ENCODE measurements at regions not wholly inside any gene's neighbourhood (a gene's known extent, or its start where the extent isn't known, plus 50 kb on each side); places are given as distances from the start of the nearest gene placed in this dataset.

DNA sequence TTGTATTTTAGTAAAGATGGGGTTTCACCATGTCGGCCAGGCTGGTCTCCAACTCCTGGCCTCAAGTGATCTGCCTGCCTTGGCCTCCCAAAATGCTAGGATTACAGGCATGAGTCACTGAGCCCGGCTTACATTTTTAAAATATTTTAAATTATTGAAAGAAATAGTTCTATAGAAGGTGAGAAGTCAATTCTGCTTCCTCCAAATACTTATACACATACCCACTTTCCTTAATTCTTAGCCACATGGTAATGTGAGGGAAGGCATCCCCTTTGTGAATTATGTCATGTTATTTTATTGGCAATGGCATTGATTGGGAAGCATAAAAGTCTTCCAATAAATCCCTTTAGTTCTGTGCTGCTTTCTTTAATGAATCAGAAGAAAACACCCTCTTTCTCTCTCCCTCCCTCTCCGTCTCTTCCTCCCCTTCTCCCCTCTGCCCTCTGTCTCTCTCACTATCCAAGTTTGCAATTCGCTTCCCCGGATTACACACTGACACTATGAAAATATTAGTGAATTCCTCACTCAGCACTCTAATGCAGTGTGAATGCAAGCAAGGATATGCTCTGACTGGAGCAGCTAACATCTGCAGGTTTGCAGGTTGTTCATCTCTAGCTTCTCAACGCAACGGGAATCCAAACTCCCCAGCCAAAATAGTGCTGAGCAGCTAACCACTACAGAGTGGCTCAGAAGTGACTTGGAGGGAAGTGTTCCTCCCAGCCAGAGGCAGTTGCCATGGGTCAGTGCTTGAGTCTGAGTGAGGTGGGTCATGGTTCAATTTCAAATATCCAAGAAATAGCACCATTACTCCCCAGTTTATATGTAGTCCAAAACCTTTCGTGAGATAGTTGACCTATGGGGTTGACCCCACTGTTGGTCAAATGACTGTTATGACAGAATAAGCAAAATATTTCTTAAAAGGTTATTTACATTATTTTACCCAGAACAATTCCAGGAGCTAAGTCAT is 77.8 kb upstream of the CD55 start (continued):
- TF ChIP-seq, protein P1, sequence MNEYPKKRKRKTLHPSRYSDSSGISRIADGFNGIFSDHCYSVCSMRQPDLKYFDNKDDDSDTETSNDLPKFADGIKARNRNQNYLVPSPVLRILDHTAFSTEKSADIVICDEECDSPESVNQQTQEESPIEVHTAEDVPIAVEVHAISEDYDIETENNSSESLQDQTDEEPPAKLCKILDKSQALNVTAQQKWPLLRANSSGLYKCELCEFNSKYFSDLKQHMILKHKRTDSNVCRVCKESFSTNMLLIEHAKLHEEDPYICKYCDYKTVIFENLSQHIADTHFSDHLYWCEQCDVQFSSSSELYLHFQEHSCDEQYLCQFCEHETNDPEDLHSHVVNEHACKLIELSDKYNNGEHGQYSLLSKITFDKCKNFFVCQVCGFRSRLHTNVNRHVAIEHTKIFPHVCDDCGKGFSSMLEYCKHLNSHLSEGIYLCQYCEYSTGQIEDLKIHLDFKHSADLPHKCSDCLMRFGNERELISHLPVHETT (tag by site-specific recombination; IDR thresholded peaks at IDR 0.05) = no peak

DNA sequence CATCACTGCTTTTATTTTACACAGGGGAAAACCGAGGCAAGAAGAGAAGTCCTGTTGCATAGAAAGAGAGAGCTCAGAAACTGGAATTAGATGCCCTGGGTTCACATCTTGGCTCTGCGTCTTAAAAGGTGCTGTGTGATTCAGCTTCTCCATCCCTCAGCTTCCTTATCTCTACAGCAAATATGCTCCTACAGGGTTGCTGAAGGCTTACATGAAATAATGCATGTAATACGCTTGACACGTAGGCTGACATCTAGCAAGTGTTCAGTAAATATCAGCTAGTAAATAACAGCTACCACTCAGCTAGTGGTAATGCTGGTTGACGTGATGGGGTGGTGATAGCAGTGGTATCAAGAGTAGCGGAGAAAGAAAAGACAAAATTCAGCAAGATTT is 77.1 kb upstream of the CD55 start:
- Histone ChIP-seq H3K27ac (ENCODE audit: extremely low read depth, low read depth, low read length) (no peak overlapping the region), H3K4me1 (ENCODE audit: control insufficient read depth, insufficient read depth, low read length) (no peaks in the 10 kb centered on the region), H3K36me3 (ENCODE audit: control insufficient read depth in 2 of 2, insufficient read depth in 1 of 2, low read length in 2 of 2) (no peaks in the 10 kb centered on the region), H3K9me3 (ENCODE audit: control insufficient read depth, insufficient read depth, low read depth, low read length) (no peaks in the 10 kb centered on the region), H3K4me3 (ENCODE audit: low read depth, low read length) (no peak overlapping the region)
- CTCF ChIA-PET = interaction anchor here (0.5 to 0.6 kb wide), 2 partner anchors 158 to 335 kb away, joined by 3 read pairs; no protein-coding TSS in a partner anchor
- POLR2A ChIA-PET = no interaction called here
- TF ChIP-seq ZNF707 (tag by site-specific recombination; IDR thresholded peaks at IDR 0.05) (no peak), ZNF777 (tag by site-specific recombination; IDR thresholded peaks at IDR 0.05; ENCODE audit: borderline replicate concordance) (no peak), YY1 (tag by site-specific recombination; IDR thresholded peaks at IDR 0.05) (no peak), ZNF221 (tag by site-specific recombination; IDR thresholded peaks at IDR 0.05; ENCODE audit: borderline replicate concordance) (no peak), TCF7L2 (IDR thresholded peaks at IDR 0.05; ENCODE audit: borderline replicate concordance, low read depth, low read length) (no peak), ZFP3 (tag by site-specific recombination; IDR thresholded peaks at IDR 0.05; ENCODE audit: low read depth) (no peak), GFI1B (tag by site-specific recombination; IDR thresholded peaks at IDR 0.05) (no peak), ZNF354C (tag by site-specific recombination; IDR thresholded peaks at IDR 0.05; ENCODE audit: borderline replicate concordance, low read depth) (no peak), ZNF658 (tag by site-specific recombination; IDR thresholded peaks at IDR 0.05) (no peak)
- TF ChIP-seq, protein P2, sequence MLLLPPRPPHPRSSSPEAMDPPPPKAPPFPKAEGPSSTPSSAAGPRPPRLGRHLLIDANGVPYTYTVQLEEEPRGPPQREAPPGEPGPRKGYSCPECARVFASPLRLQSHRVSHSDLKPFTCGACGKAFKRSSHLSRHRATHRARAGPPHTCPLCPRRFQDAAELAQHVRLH (tag by site-specific recombination; IDR thresholded peaks at IDR 0.05) = no peak
- TF ChIP-seq, protein P3, sequence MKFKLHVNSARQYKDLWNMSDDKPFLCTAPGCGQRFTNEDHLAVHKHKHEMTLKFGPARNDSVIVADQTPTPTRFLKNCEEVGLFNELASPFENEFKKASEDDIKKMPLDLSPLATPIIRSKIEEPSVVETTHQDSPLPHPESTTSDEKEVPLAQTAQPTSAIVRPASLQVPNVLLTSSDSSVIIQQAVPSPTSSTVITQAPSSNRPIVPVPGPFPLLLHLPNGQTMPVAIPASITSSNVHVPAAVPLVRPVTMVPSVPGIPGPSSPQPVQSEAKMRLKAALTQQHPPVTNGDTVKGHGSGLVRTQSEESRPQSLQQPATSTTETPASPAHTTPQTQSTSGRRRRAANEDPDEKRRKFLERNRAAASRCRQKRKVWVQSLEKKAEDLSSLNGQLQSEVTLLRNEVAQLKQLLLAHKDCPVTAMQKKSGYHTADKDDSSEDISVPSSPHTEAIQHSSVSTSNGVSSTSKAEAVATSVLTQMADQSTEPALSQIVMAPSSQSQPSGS (tag by site-specific recombination; IDR thresholded peaks at IDR 0.05; ENCODE audit: low read depth) = no peak
- TF ChIP-seq, protein P4, sequence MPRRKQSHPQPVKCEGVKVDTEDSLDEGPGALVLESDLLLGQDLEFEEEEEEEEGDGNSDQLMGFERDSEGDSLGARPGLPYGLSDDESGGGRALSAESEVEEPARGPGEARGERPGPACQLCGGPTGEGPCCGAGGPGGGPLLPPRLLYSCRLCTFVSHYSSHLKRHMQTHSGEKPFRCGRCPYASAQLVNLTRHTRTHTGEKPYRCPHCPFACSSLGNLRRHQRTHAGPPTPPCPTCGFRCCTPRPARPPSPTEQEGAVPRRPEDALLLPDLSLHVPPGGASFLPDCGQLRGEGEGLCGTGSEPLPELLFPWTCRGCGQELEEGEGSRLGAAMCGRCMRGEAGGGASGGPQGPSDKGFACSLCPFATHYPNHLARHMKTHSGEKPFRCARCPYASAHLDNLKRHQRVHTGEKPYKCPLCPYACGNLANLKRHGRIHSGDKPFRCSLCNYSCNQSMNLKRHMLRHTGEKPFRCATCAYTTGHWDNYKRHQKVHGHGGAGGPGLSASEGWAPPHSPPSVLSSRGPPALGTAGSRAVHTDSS (tag by site-specific recombination; IDR thresholded peaks at IDR 0.05) = no peak

DNA sequence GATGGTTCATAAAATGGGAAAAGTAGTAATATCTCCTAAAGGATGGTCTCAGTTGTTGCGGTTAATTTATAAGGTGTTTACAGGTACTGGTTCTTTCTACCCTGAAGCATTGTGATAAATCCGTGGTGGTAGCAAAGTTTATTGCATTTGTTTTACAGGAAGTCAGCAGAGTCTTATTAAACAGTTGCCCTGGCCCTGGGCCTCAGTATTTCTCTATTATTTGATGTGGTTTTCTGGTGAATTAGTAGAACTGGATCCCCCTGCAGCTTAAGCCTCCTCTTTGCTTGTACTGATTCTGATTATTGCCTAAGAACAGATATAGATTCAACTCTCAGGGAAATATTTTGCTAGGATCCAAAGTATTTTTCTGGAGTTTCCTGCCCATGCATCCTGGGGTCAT is 76.4 kb upstream of the CD55 start:
- H3K36me3 ChIP-seq (ENCODE audit: control insufficient read depth in 2 of 2, insufficient read depth in 1 of 2, low read length in 2 of 2) = no peaks in the 10 kb centered on the region
- no peaks in the 10 kb centered on the region for H3K4me1 ChIP-seq (ENCODE audit: control insufficient read depth, insufficient read depth, low read length)
- ChIA-PET POLR2A (no interaction called here), CTCF (interaction anchor here (0.6 kb wide), 1 partner anchor 334 kb away, joined by 3 read pairs; no protein-coding TSS in a partner anchor)
- H3K27ac ChIP-seq (ENCODE audit: extremely low read depth, low read depth, low read length) = no peak overlapping the region
- TF ChIP-seq, protein P5, sequence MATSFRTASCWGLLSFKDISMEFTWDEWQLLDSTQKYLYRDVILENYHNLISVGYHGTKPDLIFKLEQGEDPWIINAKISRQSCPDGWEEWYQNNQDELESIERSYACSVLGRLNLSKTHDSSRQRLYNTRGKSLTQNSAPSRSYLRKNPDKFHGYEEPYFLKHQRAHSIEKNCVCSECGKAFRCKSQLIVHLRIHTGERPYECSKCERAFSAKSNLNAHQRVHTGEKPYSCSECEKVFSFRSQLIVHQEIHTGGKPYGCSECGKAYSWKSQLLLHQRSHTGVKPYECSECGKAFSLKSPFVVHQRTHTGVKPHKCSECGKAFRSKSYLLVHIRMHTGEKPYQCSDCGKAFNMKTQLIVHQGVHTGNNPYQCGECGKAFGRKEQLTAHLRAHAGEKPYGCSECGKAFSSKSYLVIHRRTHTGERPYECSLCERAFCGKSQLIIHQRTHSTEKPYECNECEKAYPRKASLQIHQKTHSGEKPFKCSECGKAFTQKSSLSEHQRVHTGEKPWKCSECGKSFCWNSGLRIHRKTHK (tag by site-specific recombination; IDR thresholded peaks at IDR 0.05) = no peak
- TF ChIP-seq ZBTB20 (tag by site-specific recombination; IDR thresholded peaks at IDR 0.05) = peak; percentile 56
- no peak overlapping the region for H3K4me3 ChIP-seq (ENCODE audit: low read depth, low read length)
- H3K9me3 ChIP-seq (ENCODE audit: control insufficient read depth, insufficient read depth, low read depth, low read length) = no peaks in the 10 kb centered on the region
